ENCODE measurements at regions not wholly inside any gene's neighbourhood (a gene's known extent, or its start where the extent isn't known, plus 50 kb on each side); places are given as distances from the start of the nearest gene placed in this dataset.

- H3K4me3 ChIP-seq (ENCODE audit: low read depth in 1 of 2, low read length in 1 of 2) = no peak overlapping the region
- H3K27ac ChIP-seq = no peak overlapping the region
- no peaks in the 10 kb centered on the region for H3K36me3 ChIP-seq
- H3K27me3 ChIP-seq = peaks cover 41% of the 10 kb centered on the region
- peaks cover 8 to 19% of the 10 kb centered on the region in 2 experiments for H3K4me1 ChIP-seq (ENCODE audit: control insufficient read depth in 1 of 2, insufficient read depth in 1 of 2, low read depth in 1 of 2, low read length in 1 of 2)
- TF ChIP-seq CTCF (IDR thresholded peaks at IDR 0.05) = no peak
- H3K9me3 ChIP-seq = no peaks in the 10 kb centered on the region
These were observed 144.2 kb upstream of the CYP1B1 start for GRCh38 chr2:38220164-38220563.

- Histone ChIP-seq H3K27ac (no peak overlapping the region), H3K4me1 (ENCODE audit: control insufficient read depth in 1 of 2, insufficient read depth in 1 of 2, low read depth in 1 of 2, low read length in 1 of 2) (peaks cover 8 to 24% of the 10 kb centered on the region in 2 experiments), H3K36me3 (no peaks in the 10 kb centered on the region), H3K4me3 (ENCODE audit: low read depth in 1 of 2, low read length in 1 of 2) (no peak overlapping the region), H3K9me3 (no peaks in the 10 kb centered on the region), H3K27me3 (peaks cover 30% of the 10 kb centered on the region)
- no peak for TF ChIP-seq CTCF (IDR thresholded peaks at IDR 0.05)
These were observed 143.0 kb upstream of the CYP1B1 start for GRCh38 chr2:38218995-38219394.

- Histone ChIP-seq H3K27ac (no peak overlapping the region), H3K9me3 (no peaks in the 10 kb centered on the region), H3K27me3 (peaks cover 26% of the 10 kb centered on the region), H3K4me1 (ENCODE audit: control insufficient read depth in 1 of 2, insufficient read depth in 1 of 2, low read depth in 1 of 2, low read length in 1 of 2) (peaks cover 8 to 28% of the 10 kb centered on the region in 2 experiments), H3K36me3 (no peaks in the 10 kb centered on the region), H3K4me3 (ENCODE audit: low read depth in 1 of 2, low read length in 1 of 2) (no peak overlapping the region)
- TF ChIP-seq CTCF (IDR thresholded peaks at IDR 0.05) = no peak
These were observed 142.6 kb upstream of the CYP1B1 start for GRCh38 chr2:38218591-38218991.

- H3K4me3 ChIP-seq (ENCODE audit: low read depth in 1 of 2, low read length in 1 of 2) = no peak overlapping the region
- no peaks in the 10 kb centered on the region for H3K9me3 ChIP-seq
- no peak for TF ChIP-seq CTCF (IDR thresholded peaks at IDR 0.05)
- H3K36me3 ChIP-seq = no peaks in the 10 kb centered on the region
- H3K27ac ChIP-seq = no peak overlapping the region
- peaks cover 8 to 31% of the 10 kb centered on the region in 2 experiments for H3K4me1 ChIP-seq (ENCODE audit: control insufficient read depth in 1 of 2, insufficient read depth in 1 of 2, low read depth in 1 of 2, low read length in 1 of 2)
- peaks cover 20% of the 10 kb centered on the region for H3K27me3 ChIP-seq
These were observed 141.6 kb upstream of the CYP1B1 start for GRCh38 chr2:38217401-38218188.

GRCh38 chr2:38216886-38217285 lies 140.9 kb upstream of the CYP1B1 start:
- TF ChIP-seq CTCF (IDR thresholded peaks at IDR 0.05) = no peak
- no peak overlapping the region for H3K27ac ChIP-seq
- peaks cover 20% of the 10 kb centered on the region for H3K27me3 ChIP-seq
- H3K9me3 ChIP-seq = no peaks in the 10 kb centered on the region
- H3K4me1 ChIP-seq (ENCODE audit: control insufficient read depth in 1 of 2, insufficient read depth in 1 of 2, low read depth in 1 of 2, low read length in 1 of 2) = peaks cover 8 to 31% of the 10 kb centered on the region in 2 experiments
- no peaks in the 10 kb centered on the region for H3K36me3 ChIP-seq
- H3K4me3 ChIP-seq (ENCODE audit: low read depth in 1 of 2, low read length in 1 of 2) = no peak overlapping the region
